GM23338 (cell line): ENCODE measurements at regions not wholly inside any gene's neighbourhood (a gene's known extent, or its start where the extent isn't known, plus 50 kb on each side); places are given as distances from the start of the nearest gene placed in this dataset.

Source experiments
- ATAC-seq: fragments of 200-7000 bp; cut with Tn5 transposase; 3 replicates; pipeline ENCODE4 v1.9.1; 2020
- DNase-seq: peaks from one replicate; pipeline ENCODE4 v3.0.0-alpha.2; 2015; ENCODE audit warnings: low spot score
- H2AFZ ChIP-seq: fragments of 200-600 bp; sonication (generic); 2 replicates; pipeline ENCODE4 v1.8.0; 2016; ENCODE audit warnings: antibody characterized with exemption, mild to moderate bottlenecking, moderate library complexity
- H3F3A ChIP-seq: fragments of 200-600 bp; sonication (generic); replicated peaks from 2 replicates; pipeline ENCODE4 v1.8.0; 2017; ENCODE audit warnings: antibody characterized with exemption, mixed run types, low read depth
- H3K27ac ChIP-seq: fragments of 200-600 bp; sonication (generic); 2 replicates; pipeline ENCODE4 v1.6.1; 2016; ENCODE audit warnings: low read depth
- H3K27me3 ChIP-seq: fragments of 200-600 bp; sonication (generic); 2 replicates; pipeline ENCODE4 v1.8.0; 2016; ENCODE audit warnings: mild to moderate bottlenecking, mixed run types, moderate library complexity; ENCODE audit not compliant: insufficient read depth
- H3K36me3 ChIP-seq: fragments of 200-600 bp; sonication (generic); 2 replicates; pipeline ENCODE4 v1.8.0; 2016; ENCODE audit warnings: mild to moderate bottlenecking; ENCODE audit not compliant: insufficient read depth
- H3K4me1 ChIP-seq: fragments of 200-600 bp; sonication (generic); 2 replicates; pipeline ENCODE4 v1.8.0; 2016; ENCODE audit warnings: mild to moderate bottlenecking, moderate library complexity; ENCODE audit not compliant: insufficient read depth
- H3K4me2 ChIP-seq: fragments of 200-600 bp; sonication (generic); 2 replicates; pipeline ENCODE4 v1.7.1; 2017; ENCODE audit warnings: mixed run types
- H3K4me3 ChIP-seq: fragments of 200-600 bp; sonication (generic); 2 replicates; pipeline ENCODE4 v1.6.1; 2016; ENCODE audit warnings: mixed run types
- H3K79me2 ChIP-seq: fragments of 200-600 bp; sonication (generic); replicated peaks from 2 replicates; pipeline ENCODE4 v1.8.0; 2017; ENCODE audit warnings: mild to moderate bottlenecking; ENCODE audit not compliant: insufficient read depth
- H3K9me2 ChIP-seq: fragments of 200-600 bp; sonication (generic); 2 replicates; pipeline ENCODE4 v1.8.0; 2017; ENCODE audit not compliant: insufficient read depth
- H4K20me1 ChIP-seq: fragments of 200-600 bp; sonication (generic); replicated peaks from 2 replicates; pipeline ENCODE4 v1.8.0; 2017; ENCODE audit warnings: mild to moderate bottlenecking; ENCODE audit not compliant: insufficient read depth
- H3K27ac Mint-ChIP-seq: 2 replicates; pipeline ENCODE4 v1.8.0; 2020; ENCODE audit warnings: inconsistent platforms, mild to moderate bottlenecking, moderate library complexity, mixed read lengths
- H3K27me3 Mint-ChIP-seq: 3 replicates; pipeline ENCODE4 v1.8.0; 2022; ENCODE audit warnings: low read depth, mild to moderate bottlenecking, moderate library complexity, mixed read lengths, inconsistent platforms; ENCODE audit not compliant: insufficient read depth, poor library complexity
- H3K36me3 Mint-ChIP-seq: 3 replicates; pipeline ENCODE4 v1.8.0; 2021; ENCODE audit warnings: low read depth, mild to moderate bottlenecking, inconsistent platforms, moderate library complexity, mixed read lengths
- H3K4me1 Mint-ChIP-seq: 3 replicates; pipeline ENCODE4 v1.8.0; 2020; ENCODE audit warnings: mild to moderate bottlenecking, inconsistent platforms, mixed read lengths
- H3K4me3 Mint-ChIP-seq: 3 replicates; pipeline ENCODE4 v1.8.0; 2021; ENCODE audit warnings: moderate library complexity, mild to moderate bottlenecking, inconsistent platforms, mixed read lengths
- H3K9me3 Mint-ChIP-seq: 3 replicates; pipeline ENCODE4 v1.8.0; 2020; ENCODE audit warnings: moderate library complexity, mild to moderate bottlenecking, inconsistent platforms, mixed read lengths
- EZH2 ChIP-seq: fragments of 200-600 bp; sonication (generic); IDR thresholded peaks from one replicate; pipeline ENCODE4 v1.8.0; 2017; ENCODE audit warnings: antibody characterized with exemption, mild to moderate bottlenecking, low read depth; ENCODE audit not compliant: unreplicated experiment
- EZH2phosphoT487 ChIP-seq: fragments of 200-600 bp; sonication (generic); IDR thresholded peaks from one replicate; pipeline ENCODE4 v1.8.1; 2018; ENCODE audit warnings: antibody characterized with exemption; ENCODE audit not compliant: unreplicated experiment
- JUNB ChIP-seq: IDR thresholded peaks from one replicate; pipeline ENCODE4 v1.6.1; 2016; ENCODE audit warnings: antibody characterized with exemption; ENCODE audit not compliant: unreplicated experiment
- NANOG ChIP-seq: IDR thresholded peaks from 2 replicates; pipeline ENCODE4 v1.6.1; 2016; ENCODE audit warnings: antibody characterized with exemption, borderline replicate concordance
- REST ChIP-seq: IDR thresholded peaks from one replicate; pipeline ENCODE4 v1.6.1; 2018; ENCODE audit warnings: antibody characterized with exemption; ENCODE audit not compliant: unreplicated experiment
- STAT1 ChIP-seq: IDR thresholded peaks from one replicate; pipeline ENCODE4 v1.6.1; 2016; ENCODE audit warnings: antibody characterized with exemption; ENCODE audit not compliant: unreplicated experiment
- ZNF331 ChIP-seq: fragments of 250-450 bp; sonication (Bioruptor Pico); IDR thresholded peaks from 2 replicates; pipeline ENCODE4 v1.5.0; 2020; ENCODE audit warnings: low read depth, mild to moderate bottlenecking, moderate library complexity
- TF ChIP-seq, protein P1 (sequence below), 2 experiments: fragments of 200-600 bp in 1 of 2; sonication (generic) in 1 of 2; conservative IDR thresholded peaks; 2 replicates each; pipeline versions ENCODE4 v1.5.1 to v1.6.1; 2016 to 2017; ENCODE audit warnings: antibody characterized with exemption in 2 of 2, low read depth in 2 of 2, mild to moderate bottlenecking in 2 of 2, moderate library complexity in 1 of 2
- TF ChIP-seq, protein P2 (sequence below): IDR thresholded peaks from 2 replicates; pipeline ENCODE4 v1.6.1; 2016; ENCODE audit warnings: antibody characterized with exemption

GRCh38 chr4:34512616-34513015 is 1731.7 kb downstream of the ARAP2 start:
- H4K20me1 ChIP-seq, result no peaks in the 10 kb centered on the region
- H3K27me3 Mint-ChIP-seq, result no peaks in the 10 kb centered on the region

DNA sequence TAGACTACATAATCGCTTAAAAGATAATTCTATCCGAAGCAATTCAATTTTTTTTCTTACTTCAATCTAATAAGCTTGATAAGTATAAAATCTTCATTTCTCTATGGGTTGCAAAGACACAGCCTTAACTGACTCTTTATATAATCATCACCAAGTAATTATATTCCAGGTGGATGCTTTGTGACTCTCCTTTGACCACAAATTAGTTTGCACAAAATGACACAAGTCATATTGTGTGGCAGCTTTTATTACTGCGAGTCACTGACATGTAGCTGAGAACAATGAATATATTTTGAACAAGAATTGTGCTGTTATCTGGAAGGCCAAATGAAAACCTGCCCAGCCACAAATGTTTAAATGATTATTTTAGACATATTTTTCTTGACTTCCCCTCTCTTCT is 1727.8 kb downstream of the ARAP2 start:
- no peak overlapping the region for H3K4me3 Mint-ChIP-seq
- no peak overlapping the region for H3K4me3 ChIP-seq
- H3K79me2 ChIP-seq, result no peaks in the 10 kb centered on the region
- H3K4me1 ChIP-seq, result peaks cover 15% of the 10 kb centered on the region
- H2AFZ ChIP-seq, result no peak overlapping the region
- H3K27me3 ChIP-seq, result no peaks in the 10 kb centered on the region
- no peaks in the 10 kb centered on the region for H3F3A ChIP-seq
- H3K27me3 Mint-ChIP-seq, result no peaks in the 10 kb centered on the region
- no peaks in the 10 kb centered on the region for H4K20me1 ChIP-seq
- peaks cover 15% of the 10 kb centered on the region; the same call in 2 of the 3 replicates for H3K9me3 Mint-ChIP-seq
- TF ChIP-seq REST (no peak), EZH2phosphoT487 (no peak)
- no peak overlapping the region for H3K27ac Mint-ChIP-seq
- no peak overlapping the region for H3K4me2 ChIP-seq
- ATAC-seq, result no peak
- H3K4me1 Mint-ChIP-seq, result peaks cover 31% of the 10 kb centered on the region
- no peaks in the 10 kb centered on the region for H3K9me2 ChIP-seq
- no peak overlapping the region for H3K27ac ChIP-seq
- DNase-seq, result no peak
- peaks cover 18% of the 10 kb centered on the region for H3K36me3 Mint-ChIP-seq
- H3K36me3 ChIP-seq, result no peaks in the 10 kb centered on the region

More at GRCh38 chr4:34512616-34513015, 1731.7 kb downstream of the ARAP2 start:
- Histone ChIP-seq H3K4me2 (peak overlapping the region; percentile 62), H3K79me2 (no peaks in the 10 kb centered on the region), H3F3A (no peaks in the 10 kb centered on the region), H3K4me3 (0 out of 2 replicates have a peak overlapping the region, but pooled peaks have one; percentile 12), H3K9me2 (0 out of 2 replicates have a peak, but pooled peaks cover 6% of the 10 kb centered on the region), H3K4me1 (peaks cover 15% of the 10 kb centered on the region), H3K36me3 (peaks cover 10% of the 10 kb centered on the region; the same call in 1 of the 2 replicates), H2AFZ (peak overlapping the region; percentile 97), H3K27me3 (no peaks in the 10 kb centered on the region), H3K27ac (no peak overlapping the region)
- Mint-ChIP-seq H3K4me3 (no peak overlapping the region; the same call in 2 of the 3 replicates), H3K36me3 (peaks cover 41% of the 10 kb centered on the region), H3K4me1 (peaks cover 14% of the 10 kb centered on the region), H3K27ac (peak overlapping the region; percentile 10; the same call in 1 of the 2 replicates), H3K9me3 (peaks cover 38% of the 10 kb centered on the region)
- ATAC-seq (0 out of 3 replicates have a peak, but pooled peaks have one; percentile 34), DNase-seq (peak; percentile 15)
- TF ChIP-seq ZNF331 (no peak), JUNB (no peak), EZH2 (no peak), STAT1 (no peak), NANOG (0 out of 2 replicates have a peak, but pooled peaks have one; percentile 26), EZH2phosphoT487 (no peak)
- TF ChIP-seq, protein P1, sequence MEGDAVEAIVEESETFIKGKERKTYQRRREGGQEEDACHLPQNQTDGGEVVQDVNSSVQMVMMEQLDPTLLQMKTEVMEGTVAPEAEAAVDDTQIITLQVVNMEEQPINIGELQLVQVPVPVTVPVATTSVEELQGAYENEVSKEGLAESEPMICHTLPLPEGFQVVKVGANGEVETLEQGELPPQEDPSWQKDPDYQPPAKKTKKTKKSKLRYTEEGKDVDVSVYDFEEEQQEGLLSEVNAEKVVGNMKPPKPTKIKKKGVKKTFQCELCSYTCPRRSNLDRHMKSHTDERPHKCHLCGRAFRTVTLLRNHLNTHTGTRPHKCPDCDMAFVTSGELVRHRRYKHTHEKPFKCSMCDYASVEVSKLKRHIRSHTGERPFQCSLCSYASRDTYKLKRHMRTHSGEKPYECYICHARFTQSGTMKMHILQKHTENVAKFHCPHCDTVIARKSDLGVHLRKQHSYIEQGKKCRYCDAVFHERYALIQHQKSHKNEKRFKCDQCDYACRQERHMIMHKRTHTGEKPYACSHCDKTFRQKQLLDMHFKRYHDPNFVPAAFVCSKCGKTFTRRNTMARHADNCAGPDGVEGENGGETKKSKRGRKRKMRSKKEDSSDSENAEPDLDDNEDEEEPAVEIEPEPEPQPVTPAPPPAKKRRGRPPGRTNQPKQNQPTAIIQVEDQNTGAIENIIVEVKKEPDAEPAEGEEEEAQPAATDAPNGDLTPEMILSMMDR (conservative IDR thresholded peaks at IDR 0.05; ENCODE audit: low read depth in 2 of 2), result no peak
- TF ChIP-seq, protein P2, sequence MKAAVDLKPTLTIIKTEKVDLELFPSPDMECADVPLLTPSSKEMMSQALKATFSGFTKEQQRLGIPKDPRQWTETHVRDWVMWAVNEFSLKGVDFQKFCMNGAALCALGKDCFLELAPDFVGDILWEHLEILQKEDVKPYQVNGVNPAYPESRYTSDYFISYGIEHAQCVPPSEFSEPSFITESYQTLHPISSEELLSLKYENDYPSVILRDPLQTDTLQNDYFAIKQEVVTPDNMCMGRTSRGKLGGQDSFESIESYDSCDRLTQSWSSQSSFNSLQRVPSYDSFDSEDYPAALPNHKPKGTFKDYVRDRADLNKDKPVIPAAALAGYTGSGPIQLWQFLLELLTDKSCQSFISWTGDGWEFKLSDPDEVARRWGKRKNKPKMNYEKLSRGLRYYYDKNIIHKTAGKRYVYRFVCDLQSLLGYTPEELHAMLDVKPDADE, result no peak
